Right lung (tissue), 2 donors: ENCODE measurements at regions not wholly inside any gene's neighbourhood (a gene's known extent, or its start where the extent isn't known, plus 50 kb on each side); places are given as distances from the start of the nearest gene placed in this dataset.

Experiments used
- DNase-seq, 2 donors: peaks; one replicate each; pipeline ENCODE4 v3.0.0-alpha.2; 2013

- DNase-seq: peak; percentile 45 to 70
Observed at GRCh38 chr5:121189342-121190305, 662.1 kb upstream of the FTMT start.

DNA sequence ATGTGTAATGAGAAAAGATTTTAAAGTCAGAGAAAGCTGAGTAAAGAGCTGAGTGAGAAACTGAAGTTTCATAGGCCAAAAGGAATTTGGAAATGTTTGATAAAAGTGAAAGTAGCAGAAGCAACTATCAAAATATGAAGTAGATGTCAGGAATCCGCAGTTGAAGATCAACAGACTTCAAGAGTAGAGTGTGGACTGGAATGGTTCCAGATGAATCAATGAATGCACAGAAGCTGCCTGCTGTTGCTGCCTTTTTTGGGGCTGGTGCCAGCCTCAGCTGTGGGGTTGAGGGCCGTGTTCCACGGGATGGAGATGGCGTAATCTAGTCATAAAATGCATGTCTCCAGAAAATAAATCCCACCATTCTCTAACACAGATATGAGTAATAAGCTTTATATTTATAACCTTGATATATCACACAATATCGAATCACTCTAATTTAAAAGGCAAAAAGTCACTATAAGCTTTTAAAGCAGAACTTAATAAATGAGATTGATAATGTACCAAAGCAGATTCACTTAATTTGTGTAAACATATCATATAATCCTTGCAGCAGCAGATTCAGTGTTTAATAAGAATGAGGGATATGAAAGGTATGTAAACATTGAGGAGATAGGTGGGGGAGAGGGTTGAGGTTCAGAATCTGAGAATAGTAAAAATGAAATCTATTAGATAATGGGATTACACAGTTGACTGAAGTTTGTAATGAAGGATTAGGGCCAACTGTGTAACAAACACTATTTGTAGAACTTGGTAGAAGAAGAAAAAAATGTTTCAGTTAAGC is 652.3 kb upstream of the FTMT start:
- DNase-seq: peak; percentile 77 to 80

DNA sequence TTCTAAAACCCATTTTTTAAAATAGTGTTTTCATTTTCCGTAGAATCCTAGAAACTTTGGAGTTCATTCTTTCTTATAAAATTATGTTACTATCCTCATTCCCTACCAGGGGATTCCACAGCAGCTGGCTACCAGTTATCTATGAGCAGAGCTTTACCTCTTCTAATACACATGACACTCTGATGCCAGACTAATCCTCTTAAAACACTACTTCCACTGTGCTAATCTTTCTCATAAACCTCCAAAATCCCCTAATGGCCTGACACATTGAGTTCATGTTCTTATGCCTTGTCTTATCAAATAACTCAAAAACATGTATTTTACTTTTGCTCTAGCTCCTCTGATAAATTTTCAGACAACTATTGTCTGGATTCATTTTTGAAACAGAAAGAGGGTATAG is 633.6 kb upstream of the FTMT start:
- DNase-seq: no peak

- no peak for DNase-seq
Observed at GRCh38 chr5:121221483-121221882, 630.2 kb upstream of the FTMT start.

DNA sequence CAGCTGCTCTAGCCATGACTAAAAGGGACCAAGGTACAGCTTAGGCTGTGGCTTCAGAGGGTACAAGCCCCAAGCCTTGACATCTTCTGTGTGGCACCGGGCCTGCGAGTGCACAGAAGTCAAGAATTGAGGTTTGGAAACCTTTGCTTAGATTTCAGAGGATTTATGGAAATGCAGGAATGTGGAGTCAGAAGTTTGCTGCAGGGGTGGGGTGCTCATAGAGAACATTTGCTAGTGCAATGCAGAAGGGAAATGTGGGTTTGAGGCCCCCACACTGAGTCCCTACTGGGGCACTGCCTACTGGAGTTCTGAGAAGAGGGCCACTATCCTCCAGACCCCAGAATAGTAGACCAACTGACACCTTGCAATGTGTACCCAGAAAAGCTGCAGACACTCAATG is 624.9 kb upstream of the FTMT start:
- DNase-seq: no peak

DNA sequence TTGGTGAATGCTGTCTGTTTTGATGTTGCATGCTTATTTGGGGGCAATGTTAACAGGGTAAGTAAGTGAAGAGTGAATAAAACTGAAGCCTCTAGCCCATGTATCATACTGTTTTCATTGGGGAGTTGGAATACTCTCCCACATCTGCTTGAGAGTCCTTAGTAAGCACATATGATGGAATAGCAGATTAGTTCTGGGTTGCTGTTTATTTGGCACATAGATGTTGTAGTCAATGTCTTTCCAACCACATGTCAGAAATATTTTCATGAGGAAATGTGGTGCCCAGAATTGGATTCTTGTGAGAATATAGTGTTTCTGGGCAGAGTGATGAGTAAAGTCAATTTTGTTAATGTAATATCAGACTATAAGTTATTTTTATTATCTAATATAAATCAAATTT is 611.7 kb upstream of the FTMT start:
- DNase-seq: no peak

GRCh38 chr5:121246971-121247370 is 604.7 kb upstream of the FTMT start:
- no peak for DNase-seq

DNA sequence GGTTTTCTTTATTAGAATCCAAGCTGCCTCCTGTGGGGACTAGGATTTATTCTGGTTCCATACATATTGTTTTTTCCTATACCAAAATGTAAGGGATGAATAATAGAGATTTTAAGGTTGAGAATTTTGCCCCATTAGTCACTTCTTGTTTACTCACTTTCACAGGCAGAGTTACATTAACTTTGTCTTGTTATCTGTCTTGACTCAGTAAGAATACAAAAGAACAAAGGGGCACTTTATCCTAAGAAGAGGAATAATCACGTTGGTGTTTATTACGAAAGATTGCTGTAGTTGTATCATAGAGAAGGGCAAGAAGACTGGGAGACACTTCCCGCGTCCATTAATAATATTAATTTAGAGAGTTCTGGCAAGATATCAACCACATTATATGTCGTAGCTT is 599.7 kb upstream of the FTMT start:
- no peak for DNase-seq

GRCh38 chr5:121257621-121258020 is 594.1 kb upstream of the FTMT start:
- DNase-seq: no peak

- no peak for DNase-seq
Observed at GRCh38 chr5:121263456-121263855, 588.2 kb upstream of the FTMT start.

DNA sequence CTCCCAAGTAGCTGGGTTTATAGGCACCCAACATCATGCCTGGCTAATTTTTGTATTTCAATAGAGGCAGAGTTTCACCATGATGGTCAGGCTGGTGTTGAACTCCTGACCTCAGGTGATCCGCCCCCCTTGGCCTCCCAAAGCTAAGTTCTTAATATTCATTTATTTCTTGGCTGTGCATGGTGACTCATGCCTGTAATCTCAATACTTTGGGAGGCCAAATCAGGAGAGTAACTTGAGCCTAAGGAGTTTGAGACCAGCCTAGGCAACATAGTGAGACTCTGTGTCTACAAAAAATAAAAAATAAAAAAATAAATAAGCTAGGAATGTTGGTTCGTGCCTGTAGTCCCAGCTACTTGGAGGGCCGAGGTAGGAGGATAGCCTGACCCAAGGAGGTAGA is 587.1 kb upstream of the FTMT start:
- no peak for DNase-seq

DNA sequence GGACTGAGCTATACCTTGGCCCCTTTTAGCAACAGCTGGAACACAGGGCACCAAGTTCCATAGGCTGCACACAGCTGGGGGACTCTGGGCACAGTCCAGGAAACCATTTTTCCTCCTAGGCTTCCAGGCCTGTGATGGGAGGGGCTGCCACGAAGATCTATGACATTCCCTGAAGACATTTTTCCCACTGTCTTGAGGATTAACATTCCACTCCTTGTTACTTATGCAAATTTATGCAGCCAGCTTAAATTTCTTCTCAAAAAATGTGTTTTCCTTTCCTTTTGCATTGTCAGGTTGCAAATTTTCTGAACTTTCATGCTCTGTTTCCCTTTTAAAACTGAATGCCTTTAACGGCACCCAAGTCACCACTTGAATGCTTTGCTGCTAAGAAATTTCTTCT is 580.1 kb upstream of the FTMT start:
- DNase-seq: no peak

GRCh38 chr5:121273833-121274433 is 577.7 kb upstream of the FTMT start:
- no peak for DNase-seq

- no peak for DNase-seq
Observed at GRCh38 chr5:121279801-121280200, 571.9 kb upstream of the FTMT start.

DNA sequence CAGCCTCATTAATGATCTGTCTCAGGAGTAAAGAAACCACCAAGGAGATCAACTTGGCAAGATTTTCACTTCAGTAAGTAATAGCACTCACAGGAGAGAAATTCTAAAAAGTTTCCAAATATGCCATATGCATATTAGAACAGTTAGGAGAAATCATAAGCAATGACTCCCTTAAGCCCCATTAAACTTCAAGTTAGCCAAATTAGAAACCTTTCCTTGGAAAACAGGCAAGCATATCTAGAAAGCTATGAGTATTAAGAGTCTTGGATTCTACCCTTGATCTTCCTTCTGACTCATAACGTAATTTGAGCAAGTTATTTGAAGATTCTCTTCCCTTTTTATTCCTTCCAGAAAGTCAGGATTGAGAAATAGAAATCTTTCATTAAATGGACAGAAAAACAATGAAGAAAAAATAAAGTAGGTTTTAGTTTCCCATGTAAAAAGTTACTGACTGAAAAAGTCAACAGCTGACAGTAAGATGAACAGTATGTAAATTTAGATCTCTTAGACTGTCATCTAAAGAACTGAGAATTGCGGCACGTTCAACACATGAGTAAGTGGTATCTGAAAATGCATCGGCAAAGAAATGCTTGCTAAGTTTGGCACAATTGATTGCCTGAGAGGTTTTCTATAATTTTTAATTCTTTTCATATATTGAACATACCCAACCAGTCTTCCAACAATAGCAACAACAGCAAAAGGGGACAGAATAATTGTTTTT is 565.7 kb upstream of the FTMT start:
- DNase-seq: no peak

DNA sequence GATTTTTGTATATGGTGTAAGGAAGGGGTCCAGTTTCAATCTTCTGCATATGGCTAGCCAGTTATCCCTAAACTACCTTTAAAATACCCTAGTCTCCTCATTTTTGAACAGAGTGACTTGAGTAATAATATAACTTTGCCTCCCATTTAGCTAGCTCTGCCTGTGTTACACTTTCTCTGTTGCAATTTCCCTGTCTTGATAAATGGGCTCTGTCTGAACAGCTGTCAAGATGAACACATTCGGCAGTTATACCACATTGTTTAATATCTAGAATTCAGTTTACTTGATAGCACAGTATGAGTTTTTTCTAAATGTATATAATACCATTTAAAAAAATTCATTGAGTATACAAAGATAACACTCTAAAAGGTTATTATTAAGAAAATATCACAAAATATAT is 562.9 kb upstream of the FTMT start:
- DNase-seq: no peak

GRCh38 chr5:121292664-121293063 is 559.0 kb upstream of the FTMT start:
- no peak for DNase-seq

GRCh38 chr5:121296356-121296755 is 555.3 kb upstream of the FTMT start:
- no peak for DNase-seq

- DNase-seq: no peak
Observed at GRCh38 chr5:121299153-121299552, 552.5 kb upstream of the FTMT start.

GRCh38 chr5:121304838-121305237 is 546.8 kb upstream of the FTMT start:
- DNase-seq: no peak

GRCh38 chr5:121313886-121314285 is 537.8 kb upstream of the FTMT start:
- DNase-seq: no peak

- no peak for DNase-seq
Observed at GRCh38 chr5:121315786-121316185, 535.9 kb upstream of the FTMT start.
